IMR-90 (cell line): ENCODE measurements at regions not wholly inside any gene's neighbourhood (a gene's known extent, or its start where the extent isn't known, plus 50 kb on each side); places are given as distances from the start of the nearest gene placed in this dataset.

Experiments used
- ATAC-seq: fragments of 200-7000 bp; cut with Tn5 transposase; 2 replicates; pipeline ENCODE4 v1.9.1; 2020; ENCODE audit warnings: low read depth, mild to moderate bottlenecking, moderate library complexity
- BruUV-seq: library from RNA; stranded (reverse); fragments of 400-500 nt; replicated peaks from 2 replicates; lab custom pipeline; 2021; lab: Mats Ljungman, UMichigan
- CTCF ChIA-PET: fragments of 300-600 bp; formaldehyde crosslinking; extraction: SDS; loops from one replicate; lab custom pipeline; 2021; ENCODE audit warnings: antibody characterized with exemption; lab: Yijun Ruan, JAX
- POLR2A ChIA-PET: fragments of 300-600 bp; sonication (Branson Sonifier 250); formaldehyde crosslinking; loops from one replicate; lab custom pipeline; 2022; ENCODE audit warnings: antibody characterized with exemption; ENCODE audit not compliant: unreplicated experiment; lab: Charles Lee
- DNase-seq: peaks from one replicate; pipeline ENCODE4 v3.0.0; 2013
- H2AFZ ChIP-seq: replicated peaks from 2 replicates; pipeline ENCODE3; 2013; ENCODE audit warnings: low read length, mild to moderate bottlenecking; ENCODE audit not compliant: poor library complexity
- H2AK5ac ChIP-seq: 2 replicates; pipeline ENCODE4 v1.6.1; 2013; ENCODE audit warnings: low read depth, low read length, inconsistent platforms
- H2AK9ac ChIP-seq: replicated peaks from 2 replicates; pipeline ENCODE3; 2013; ENCODE audit warnings: mild to moderate bottlenecking, low read depth, low read length, moderate library complexity; ENCODE audit not compliant: poor library complexity
- H2BK120ac ChIP-seq: 2 replicates; pipeline ENCODE4 v1.6.1; 2013; ENCODE audit warnings: low read depth, low read length, inconsistent platforms
- H2BK15ac ChIP-seq: 3 replicates; pipeline ENCODE4 v1.6.1; 2013; ENCODE audit warnings: low read depth, low read length, inconsistent platforms
- H2BK20ac ChIP-seq: 2 replicates; pipeline ENCODE4 v1.6.1; 2013; ENCODE audit warnings: low read depth, mild to moderate bottlenecking, inconsistent platforms, low read length, moderate library complexity
- H2BK5ac ChIP-seq: 2 replicates; pipeline ENCODE4 v1.6.1; 2013; ENCODE audit warnings: mild to moderate bottlenecking, low read depth, low read length, inconsistent platforms; ENCODE audit not compliant: poor library complexity, severe bottlenecking
- H3K14ac ChIP-seq: replicated peaks from 2 replicates; pipeline ENCODE4 v1.6.1; 2013; ENCODE audit warnings: low read depth, low read length, inconsistent platforms
- H3K18ac ChIP-seq: 2 replicates; pipeline ENCODE4 v1.6.1; 2013; ENCODE audit warnings: low read depth, low read length, control low read depth
- H3K23ac ChIP-seq: 2 replicates; pipeline ENCODE4 v1.6.1; 2013; ENCODE audit warnings: low read depth, low read length, inconsistent platforms
- H3K27ac ChIP-seq: 2 replicates; pipeline ENCODE4 v1.5.1; 2013; ENCODE audit warnings: mild to moderate bottlenecking, control low read depth, low read length; ENCODE audit not compliant: insufficient read depth
- H3K27me3 ChIP-seq: 2 replicates; pipeline ENCODE4 v1.6.1; 2013; ENCODE audit warnings: low read length; ENCODE audit not compliant: control insufficient read depth, insufficient read depth
- H3K36me3 ChIP-seq: 2 replicates; pipeline ENCODE4 v1.6.1; 2013; ENCODE audit warnings: low read length, mixed read lengths; ENCODE audit not compliant: control insufficient read depth, insufficient read depth
- H3K4ac ChIP-seq: 2 replicates; pipeline ENCODE4 v1.6.1; 2013; ENCODE audit warnings: low read depth, low read length, inconsistent platforms
- H3K4me1 ChIP-seq: 2 replicates; pipeline ENCODE4 v1.6.1; 2013; ENCODE audit warnings: low read length, mixed read lengths; ENCODE audit not compliant: control insufficient read depth, insufficient read depth
- H3K4me2 ChIP-seq: 2 replicates; pipeline ENCODE4 v1.6.1; 2013; ENCODE audit warnings: low read depth, mild to moderate bottlenecking, control low read depth, low read length, moderate library complexity
- H3K4me3 ChIP-seq: 2 replicates; pipeline ENCODE4 v1.5.1; 2013; ENCODE audit warnings: low read depth, mild to moderate bottlenecking, control low read depth, low read length, moderate library complexity; ENCODE audit not compliant: insufficient read depth
- H3K56ac ChIP-seq: 2 replicates; pipeline ENCODE4 v1.6.1; 2013; ENCODE audit warnings: low read length, inconsistent platforms; ENCODE audit not compliant: insufficient read depth; ENCODE audit errors: extremely low read depth
- H3K79me1 ChIP-seq, 2 experiments: 2 replicates each; pipeline ENCODE4 v1.6.1; 2013; ENCODE audit warnings: low read length in 2 of 2, inconsistent platforms in 1 of 2, low read depth in 1 of 2
- H3K9ac ChIP-seq: 2 replicates; pipeline ENCODE4 v1.6.1; 2013; ENCODE audit warnings: low read depth, low read length, control low read depth
- H3K9me1 ChIP-seq: 2 replicates; pipeline ENCODE4 v1.6.1; 2013; ENCODE audit warnings: low read length, inconsistent platforms; ENCODE audit not compliant: insufficient read depth
- H3K9me3 ChIP-seq: 2 replicates; pipeline ENCODE4 v1.6.1; 2013; ENCODE audit warnings: low read length; ENCODE audit not compliant: control insufficient read depth, insufficient read depth
- H4K20me1 ChIP-seq: 2 replicates; pipeline ENCODE4 v1.6.1; 2013; ENCODE audit warnings: low read length, inconsistent platforms; ENCODE audit not compliant: insufficient read depth
- H4K5ac ChIP-seq: 2 replicates; pipeline ENCODE4 v1.6.1; 2013; ENCODE audit warnings: mild to moderate bottlenecking, low read depth, low read length, control low read depth
- H4K8ac ChIP-seq, 2 experiments: 2 replicates each; pipeline ENCODE4 v1.6.1; 2013; ENCODE audit warnings: low read depth in 2 of 2, low read length in 2 of 2, control low read depth in 1 of 2, inconsistent platforms in 1 of 2
- H4K91ac ChIP-seq: 2 replicates; pipeline ENCODE4 v1.6.1; 2013; ENCODE audit warnings: low read depth, low read length, inconsistent platforms; ENCODE audit not compliant: insufficient read depth
- BHLHE40 ChIP-seq: fragments of 150-350 bp; IDR thresholded peaks from 2 replicates; pipeline ENCODE4 v1.6.1; 2016; ENCODE audit warnings: mild to moderate bottlenecking, low read depth, low read length
- CEBPB ChIP-seq: IDR thresholded peaks from 2 replicates; pipeline ENCODE4 v1.6.1; 2012; ENCODE audit warnings: low read depth, low read length, improper control_type of control experiment
- CHD1 ChIP-seq: IDR thresholded peaks from 2 replicates; pipeline ENCODE4 v1.6.1; 2012; ENCODE audit warnings: low read depth, low read length, improper control_type of control experiment
- CTCF ChIP-seq: conservative IDR thresholded peaks from 2 replicates; pipeline ENCODE4 v1.5.1; 2012; ENCODE audit warnings: mild to moderate bottlenecking, low read depth, low read length, improper control_type of control experiment
- MAFK ChIP-seq: IDR thresholded peaks from 2 replicates; pipeline ENCODE4 v1.6.1; 2012; ENCODE audit warnings: low read depth, low read length, improper control_type of control experiment
- MAZ ChIP-seq: IDR thresholded peaks from 2 replicates; pipeline ENCODE4 v1.6.1; 2012; ENCODE audit warnings: low read depth, mild to moderate bottlenecking, low read length, improper control_type of control experiment, moderate library complexity, borderline replicate concordance
- MXI1 ChIP-seq: IDR thresholded peaks from 2 replicates; pipeline ENCODE4 v1.6.1; 2012; ENCODE audit warnings: low read depth, mild to moderate bottlenecking, low read length, moderate library complexity, borderline replicate concordance
- NFE2L2 ChIP-seq: fragments of 150-350 bp; IDR thresholded peaks from 2 replicates; pipeline ENCODE4 v1.6.1; 2016; ENCODE audit warnings: low read depth, mild to moderate bottlenecking, low read length
- POLR2A ChIP-seq: IDR thresholded peaks from 2 replicates; pipeline ENCODE4 v1.6.1; 2012; ENCODE audit warnings: mild to moderate bottlenecking, low read depth, low read length
- RAD21 ChIP-seq: IDR thresholded peaks from 2 replicates; pipeline ENCODE4 v1.6.1; 2012; ENCODE audit warnings: low read length, improper control_type of control experiment
- RCOR1 ChIP-seq: IDR thresholded peaks from 2 replicates; pipeline ENCODE4 v1.6.1; 2012; ENCODE audit warnings: mild to moderate bottlenecking, low read length, improper control_type of control experiment; ENCODE audit not compliant: insufficient replicate concordance
- RFX5 ChIP-seq: IDR thresholded peaks from 2 replicates; pipeline ENCODE4 v1.8.0; 2012; ENCODE audit warnings: low read depth, mild to moderate bottlenecking, low read length, moderate library complexity
- WGBS, 2 experiments: methylation state at CpG; one replicate each; pipeline versions ENCODE4 v1.1.5 to v1.1.7; 2013; ENCODE audit warnings: missing lambda C conversion rate in 2 of 2; ENCODE audit not compliant: insufficient read length in 1 of 2; ENCODE audit errors: extremely low coverage in 2 of 2; 5-methylcytosine and 5-hydroxymethylcytosine counted together
- dilution Hi-C: fragments of 300-500 bp; cut with HindIII; formaldehyde crosslinking; loops from one replicate; pipeline ENCODE4 v1.14.3; 2018; ENCODE audit warnings: low sequenced_read_pairs; ENCODE audit not compliant: unreplicated experiment
- in situ Hi-C: fragments of 300-500 bp; cut with MboI; formaldehyde crosslinking; loops from 3 replicates; pipeline ENCODE4 v1.14.3; 2019; ENCODE audit warnings: low sequenced_read_pairs, inconsistent platforms, mixed read lengths
- intact Hi-C: fragments of 100-400 bp; cut with micrococcal nuclease; formaldehyde crosslinking; loops from 2 replicates; pipeline ENCODE4 v1.10.0; 2022
- TF ChIP-seq, protein P1 (sequence below): fragments of 150-350 bp; IDR thresholded peaks from 2 replicates; pipeline ENCODE4 v1.6.1; 2017; ENCODE audit warnings: mild to moderate bottlenecking, antibody characterized with exemption, low read length, low read depth

GRCh38 chr1:98289311-98289710 is 368.5 kb upstream of the DPYD start:
- no CpG with 5 or more reads among the region's 1 CpG for WGBS, 2 experiments
- no peak for TF ChIP-seq CHD1
- no peak for TF ChIP-seq MXI1
- TF ChIP-seq CTCF = no peak
- TF ChIP-seq, protein P1, sequence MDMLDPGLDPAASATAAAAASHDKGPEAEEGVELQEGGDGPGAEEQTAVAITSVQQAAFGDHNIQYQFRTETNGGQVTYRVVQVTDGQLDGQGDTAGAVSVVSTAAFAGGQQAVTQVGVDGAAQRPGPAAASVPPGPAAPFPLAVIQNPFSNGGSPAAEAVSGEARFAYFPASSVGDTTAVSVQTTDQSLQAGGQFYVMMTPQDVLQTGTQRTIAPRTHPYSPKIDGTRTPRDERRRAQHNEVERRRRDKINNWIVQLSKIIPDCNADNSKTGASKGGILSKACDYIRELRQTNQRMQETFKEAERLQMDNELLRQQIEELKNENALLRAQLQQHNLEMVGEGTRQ = no peak
- TF ChIP-seq MAFK = no peak
- no peak for TF ChIP-seq CEBPB
- TF ChIP-seq BHLHE40 = no peak
- TF ChIP-seq RAD21 = no peak
- no peak for TF ChIP-seq MAZ
- no peak for TF ChIP-seq POLR2A
- no peak for TF ChIP-seq RCOR1
- no peak for TF ChIP-seq RFX5
- no peak for TF ChIP-seq NFE2L2
- H3K79me1 ChIP-seq = no peaks in the 10 kb centered on the region
- H3K56ac ChIP-seq = no peak overlapping the region
- H2AK5ac ChIP-seq = no peak overlapping the region
- no peak overlapping the region for H4K91ac ChIP-seq
- no peaks in the 10 kb centered on the region for H3K27me3 ChIP-seq
- H2AK9ac ChIP-seq = no peak overlapping the region
- no peak overlapping the region for H2BK20ac ChIP-seq
- no peak overlapping the region for H2AFZ ChIP-seq
- H3K9ac ChIP-seq = no peak overlapping the region
- ChIA-PET CTCF (no interaction called here), POLR2A (interaction anchor here (0.6 kb wide), 1 partner anchor 14 kb away, joined by 4 read pairs; no protein-coding TSS in a partner anchor)
- no peaks in the 10 kb centered on the region for H3K9me1 ChIP-seq
- H2BK15ac ChIP-seq = no peak overlapping the region
- no peaks in the 10 kb centered on the region for H3K36me3 ChIP-seq
- in situ Hi-C loops = no loop called here
- ATAC-seq (no peak), DNase-seq (no peak)
- H3K4me1 ChIP-seq = no peaks in the 10 kb centered on the region
- H3K4me3 ChIP-seq = no peak overlapping the region
- no peak overlapping the region for H3K27ac ChIP-seq
- no peak overlapping the region for H3K14ac ChIP-seq
- H2BK120ac ChIP-seq = no peak overlapping the region
- H3K9me3 ChIP-seq = no peaks in the 10 kb centered on the region
- H4K5ac ChIP-seq = no peak overlapping the region
- BruUV-seq = no TSS peak
- H3K4ac ChIP-seq = no peak overlapping the region
- dilution Hi-C loops = no loop called here
- no peaks in the 10 kb centered on the region for H4K20me1 ChIP-seq
- H3K23ac ChIP-seq = no peak overlapping the region
- no peak overlapping the region for H3K4me2 ChIP-seq
- no peak overlapping the region for H2BK5ac ChIP-seq
- no peak overlapping the region for H4K8ac ChIP-seq
- intact Hi-C loops = no loop called here
- H3K18ac ChIP-seq = no peak overlapping the region
